Fibroblast of the aortic adventitia (primary cell): ENCODE measurements at regions not wholly inside any gene's neighbourhood (a gene's known extent, or its start where the extent isn't known, plus 50 kb on each side); places are given as distances from the start of the nearest gene placed in this dataset.
"Not testable (repeated sequence)": the region's sequence is repeated elsewhere in the genome, so short reads cannot be mapped to it uniquely, and the experiment has no call there.

Experiments used
- DNase-seq: peaks from one replicate; pipeline ENCODE4 v3.0.0-alpha.2; 2010; ENCODE audit warnings: low read depth
- H3K4me3 ChIP-seq: 2 replicates; pipeline ENCODE4 v1.5.1; 2011; ENCODE audit warnings: low read depth, mild to moderate bottlenecking, control low read depth, low read length, moderate library complexity
- CTCF ChIP-seq: IDR thresholded peaks from 2 replicates; pipeline ENCODE4 v1.5.1; 2011; ENCODE audit warnings: mild to moderate bottlenecking, low read length, control low read depth, inconsistent platforms; ENCODE audit not compliant: insufficient read depth

GRCh38 chr1:232355162-232356006 is 274.5 kb downstream of the SIPA1L2 start:
- DNase-seq = no peak
- TF ChIP-seq CTCF = no peak
- H3K4me3 ChIP-seq = no peak overlapping the region

- no peak for TF ChIP-seq CTCF
- H3K4me3 ChIP-seq = no peak overlapping the region
- DNase-seq = no peak
Measured at GRCh38 chr1:232353001-232353400, 276.9 kb downstream of the SIPA1L2 start.

GRCh38 chr1:232352366-232352765 is 277.6 kb downstream of the SIPA1L2 start:
- H3K4me3 ChIP-seq = no peak overlapping the region
- no peak for DNase-seq
- no peak for TF ChIP-seq CTCF

- no peak overlapping the region for H3K4me3 ChIP-seq
- DNase-seq = no peak
- TF ChIP-seq CTCF = no peak
Measured at GRCh38 chr1:232351335-232351734, 278.6 kb downstream of the SIPA1L2 start.

GRCh38 chr1:232346844-232347243 is 283.1 kb downstream of the SIPA1L2 start:
- H3K4me3 ChIP-seq = no peak overlapping the region
- no peak for TF ChIP-seq CTCF
- DNase-seq = no peak

GRCh38 chr1:232344791-232345399 is 285.0 kb downstream of the SIPA1L2 start:
- H3K4me3 ChIP-seq = no peak overlapping the region
- DNase-seq = no peak
- no peak for TF ChIP-seq CTCF

GRCh38 chr1:232344186-232344585 is 285.7 kb downstream of the SIPA1L2 start:
- DNase-seq, H3K4me3 ChIP-seq: not testable (repeated sequence)
